Mononuclear cell (primary cell): ENCODE measurements at regions not wholly inside any gene's neighbourhood (a gene's known extent, or its start where the extent isn't known, plus 50 kb on each side); places are given as distances from the start of the nearest gene placed in this dataset.

ENCODE experiments used
- H3K27me3 ChIP-seq: 2 replicates; pipeline ENCODE4 v1.6.0; 2011; ENCODE audit warnings: low read length, control low read depth; ENCODE audit not compliant: insufficient read depth
- H3K4me1 ChIP-seq: 2 replicates; pipeline ENCODE4 v1.5.1; 2011; ENCODE audit warnings: mild to moderate bottlenecking, low read length, control low read depth; ENCODE audit not compliant: insufficient read depth
- H3K4me3 ChIP-seq: 2 replicates; pipeline ENCODE4 v1.5.1; 2011; ENCODE audit warnings: mild to moderate bottlenecking, low read length, moderate library complexity
- H3K9me3 ChIP-seq: 2 replicates; pipeline ENCODE4 v1.5.1; 2011; ENCODE audit warnings: low read depth, mild to moderate bottlenecking, control low read depth, low read length

DNA sequence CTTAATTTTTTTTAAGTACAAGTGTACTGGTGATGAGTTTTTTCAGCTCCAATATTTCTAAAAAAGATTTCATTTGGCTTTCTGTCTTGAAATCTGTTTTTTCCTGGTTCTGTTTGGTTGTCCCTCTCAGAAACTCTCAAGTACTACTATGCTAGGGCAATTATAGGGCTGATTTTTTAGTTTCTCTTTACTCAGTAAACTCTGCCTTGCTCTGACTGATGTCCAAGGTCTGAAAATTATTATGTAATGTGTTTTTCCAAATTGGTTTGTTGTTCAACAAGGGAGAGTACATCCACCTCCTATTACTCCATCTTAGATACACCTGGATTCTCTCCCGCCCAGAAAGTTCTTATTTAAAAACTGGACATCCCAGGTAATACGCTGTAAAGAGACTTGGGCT, 877.7 kb downstream of the CBLN2 start:
- no peaks in the 10 kb centered on the region for H3K9me3 ChIP-seq
- no peak overlapping the region for H3K4me3 ChIP-seq
- H3K4me1 ChIP-seq: no peaks in the 10 kb centered on the region
- no peaks in the 10 kb centered on the region for H3K27me3 ChIP-seq

- H3K4me3 ChIP-seq: no peak overlapping the region
- H3K9me3 ChIP-seq: no peaks in the 10 kb centered on the region
- no peaks in the 10 kb centered on the region for H3K27me3 ChIP-seq
- no peaks in the 10 kb centered on the region for H3K4me1 ChIP-seq
Observed at GRCh38 chr18:71665131-71665530, 879.0 kb downstream of the CBLN2 start.

DNA sequence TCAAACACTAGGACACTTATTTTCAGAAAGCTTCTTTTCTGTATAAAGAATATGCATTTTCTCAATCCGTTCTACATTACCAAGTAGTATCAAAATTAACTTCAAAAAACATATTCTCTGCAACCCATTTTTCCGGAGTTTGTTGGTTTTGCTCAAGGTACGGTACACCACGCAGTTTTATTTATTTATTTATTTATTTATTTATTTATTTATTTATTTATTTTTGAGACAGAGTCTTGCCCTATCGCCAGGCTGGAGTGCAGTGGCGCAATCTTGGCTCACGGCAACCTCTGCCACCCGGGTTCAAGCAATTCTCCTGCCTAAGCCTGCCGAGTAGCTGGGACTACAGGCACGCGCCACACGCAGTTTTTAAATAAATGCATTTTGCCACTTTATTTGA, 900.3 kb downstream of the CBLN2 start:
- Histone ChIP-seq H3K4me1 (no peaks in the 10 kb centered on the region), H3K9me3 (peaks cover 5% of the 10 kb centered on the region), H3K4me3 (no peak overlapping the region), H3K27me3 (no peaks in the 10 kb centered on the region)

DNA sequence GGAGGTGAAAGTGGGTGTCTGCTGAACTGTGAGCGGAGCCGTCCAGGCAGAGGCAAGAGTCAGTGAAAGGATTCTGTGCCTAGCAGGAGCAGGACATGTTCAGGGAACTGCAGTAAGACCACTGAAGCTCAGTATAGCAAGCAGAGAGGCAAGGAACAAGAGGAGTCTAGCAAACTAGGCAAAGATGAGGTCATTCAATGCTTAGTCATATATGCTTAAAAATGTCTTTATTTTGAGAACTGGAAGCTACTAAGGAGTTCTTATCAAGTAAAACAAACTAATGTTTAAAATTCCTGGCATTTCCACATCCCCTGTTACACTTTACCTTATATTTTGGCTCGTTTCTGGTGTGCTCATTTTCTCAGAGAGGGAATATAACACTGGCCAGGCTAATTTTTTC, 913.4 kb downstream of the CBLN2 start:
- Histone ChIP-seq H3K27me3 (no peaks in the 10 kb centered on the region), H3K4me3 (no peak overlapping the region), H3K9me3 (no peaks in the 10 kb centered on the region), H3K4me1 (no peaks in the 10 kb centered on the region)

- H3K27me3 ChIP-seq: no peaks in the 10 kb centered on the region
- H3K9me3 ChIP-seq: no peaks in the 10 kb centered on the region
- H3K4me3 ChIP-seq: no peak overlapping the region
- no peaks in the 10 kb centered on the region for H3K4me1 ChIP-seq
Observed at GRCh38 chr18:71625556-71626090, 918.5 kb downstream of the CBLN2 start.

DNA sequence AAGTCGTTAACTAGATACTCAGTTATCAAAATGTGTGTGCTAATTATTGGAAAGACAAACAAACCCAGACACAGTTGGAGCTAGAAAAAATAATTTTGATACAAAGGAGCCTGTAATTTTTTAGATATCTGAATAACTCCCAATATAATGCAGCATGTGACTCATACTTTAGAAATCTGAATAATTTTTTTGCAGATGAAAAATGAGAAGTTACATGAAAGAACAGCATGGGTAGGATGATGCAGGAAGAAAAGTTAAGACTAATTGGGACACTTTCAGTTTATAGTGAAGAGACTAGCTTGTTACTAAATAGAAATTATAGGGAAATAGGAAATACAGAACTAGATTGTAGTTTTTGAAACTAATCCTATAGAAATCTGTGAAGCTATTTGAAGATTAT, 945.8 kb downstream of the CBLN2 start:
- H3K27me3 ChIP-seq: no peaks in the 10 kb centered on the region
- peaks cover 6% of the 10 kb centered on the region for H3K9me3 ChIP-seq
- H3K4me3 ChIP-seq: no peak overlapping the region
- H3K4me1 ChIP-seq: no peaks in the 10 kb centered on the region

DNA sequence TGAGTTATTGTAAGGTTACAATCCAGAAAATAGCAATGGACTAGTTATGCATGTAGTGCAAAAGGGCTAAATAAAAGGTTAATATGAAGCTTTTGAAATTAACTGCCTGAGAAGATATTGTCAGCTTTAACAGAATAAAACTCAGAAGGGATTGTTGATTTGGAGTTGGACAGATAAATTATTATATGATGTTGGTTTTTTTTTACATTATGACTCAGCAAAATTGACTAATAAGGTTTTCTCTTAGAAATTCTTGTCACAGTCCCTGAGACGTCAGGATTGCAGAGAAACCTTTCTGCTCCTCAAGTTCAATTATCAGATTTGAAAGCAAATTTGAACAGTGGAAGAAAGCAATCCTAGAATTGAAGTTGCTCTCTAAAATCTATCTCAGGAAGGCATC, 946.9 kb downstream of the CBLN2 start:
- no peak overlapping the region for H3K4me3 ChIP-seq
- peaks cover 6% of the 10 kb centered on the region for H3K9me3 ChIP-seq
- no peaks in the 10 kb centered on the region for H3K4me1 ChIP-seq
- H3K27me3 ChIP-seq: no peaks in the 10 kb centered on the region

GRCh38 chr18:71583252-71583651, 960.9 kb downstream of the CBLN2 start:
- Histone ChIP-seq H3K9me3 (no peaks in the 10 kb centered on the region), H3K4me3 (no peak overlapping the region), H3K4me1 (no peaks in the 10 kb centered on the region), H3K27me3 (no peaks in the 10 kb centered on the region)

- no peak overlapping the region for H3K4me3 ChIP-seq
- no peaks in the 10 kb centered on the region for H3K27me3 ChIP-seq
- H3K9me3 ChIP-seq: peaks cover 6% of the 10 kb centered on the region
- no peaks in the 10 kb centered on the region for H3K4me1 ChIP-seq
Observed at GRCh38 chr18:71554686-71555085, 989.5 kb downstream of the CBLN2 start.

GRCh38 chr18:71541643-71542042, 1002.5 kb downstream of the CBLN2 start:
- Histone ChIP-seq H3K9me3 (no peaks in the 10 kb centered on the region), H3K4me3 (no peak overlapping the region), H3K27me3 (no peaks in the 10 kb centered on the region), H3K4me1 (no peaks in the 10 kb centered on the region)

DNA sequence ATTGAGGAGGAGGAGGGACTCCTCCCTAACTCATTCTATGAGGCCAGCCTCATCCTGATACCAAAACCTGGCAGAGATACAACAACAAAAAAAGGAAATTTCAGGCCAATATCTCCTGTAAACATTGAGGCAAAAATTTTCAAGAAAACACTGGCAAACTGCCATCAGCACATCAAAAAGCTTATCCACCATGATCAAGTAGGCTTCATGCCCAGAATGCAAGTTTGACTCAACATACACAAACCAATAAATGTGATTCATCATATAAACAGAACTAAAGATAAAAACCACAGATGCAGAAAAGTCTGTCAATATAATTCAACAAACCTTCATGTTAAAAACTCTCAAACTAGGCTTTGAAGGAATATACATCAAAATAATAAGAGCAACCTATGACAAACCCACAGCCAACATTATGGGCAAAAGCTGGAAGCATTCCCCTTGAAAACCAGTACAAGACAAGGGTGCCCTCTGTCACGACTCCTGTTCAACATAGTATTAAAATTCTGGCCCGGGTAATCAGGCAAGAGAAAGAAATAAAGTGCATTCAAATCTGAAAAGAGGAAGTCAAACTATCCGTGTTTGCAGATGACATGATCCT, 1014.3 kb downstream of the CBLN2 start:
- Histone ChIP-seq H3K4me3 (no peak overlapping the region), H3K9me3 (peaks cover 6% of the 10 kb centered on the region), H3K27me3 (no peaks in the 10 kb centered on the region), H3K4me1 (no peaks in the 10 kb centered on the region)

DNA sequence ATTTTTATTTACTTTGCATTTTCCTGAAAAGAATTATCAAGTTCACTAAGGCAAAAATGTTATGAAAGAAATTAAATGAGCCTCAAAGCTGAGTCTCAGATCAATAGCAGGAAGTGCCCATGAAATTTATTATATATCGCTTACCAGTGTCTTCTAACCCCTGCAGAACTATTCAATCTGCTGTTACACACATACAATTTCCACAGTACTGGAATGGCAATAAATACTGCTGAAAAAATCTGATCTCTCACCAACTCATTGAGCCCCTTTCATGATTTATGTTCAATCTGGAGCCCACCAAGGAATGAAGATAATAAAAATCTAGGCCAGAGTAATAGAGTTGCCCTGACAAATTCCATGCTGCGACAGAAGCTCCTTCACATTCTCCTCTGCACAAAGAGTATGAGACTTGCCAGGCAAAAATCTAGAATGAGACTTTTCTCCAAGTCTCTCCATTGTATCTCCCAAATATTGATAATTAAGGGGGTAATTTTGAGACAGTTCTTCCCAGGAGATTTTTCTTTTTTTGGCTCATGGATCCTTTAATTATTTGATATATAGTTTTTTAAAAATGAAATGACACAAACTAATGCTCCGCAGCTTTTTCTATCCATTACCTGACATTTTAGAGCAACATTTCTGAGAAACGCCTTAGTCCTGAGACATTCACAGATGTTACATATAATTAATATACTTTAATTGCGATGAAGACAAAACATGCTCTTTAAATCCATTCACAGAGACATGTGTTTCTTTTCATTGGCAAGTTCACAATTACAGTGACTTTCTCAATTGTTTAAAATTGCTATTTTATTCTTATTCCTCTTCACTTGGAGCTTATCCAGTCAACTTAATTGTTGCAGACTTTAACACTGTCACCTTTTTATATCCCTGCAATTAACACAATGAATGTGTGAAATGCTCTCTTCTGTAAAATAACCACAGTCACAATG, 1020.4 kb downstream of the CBLN2 start:
- H3K4me1 ChIP-seq: no peaks in the 10 kb centered on the region

DNA sequence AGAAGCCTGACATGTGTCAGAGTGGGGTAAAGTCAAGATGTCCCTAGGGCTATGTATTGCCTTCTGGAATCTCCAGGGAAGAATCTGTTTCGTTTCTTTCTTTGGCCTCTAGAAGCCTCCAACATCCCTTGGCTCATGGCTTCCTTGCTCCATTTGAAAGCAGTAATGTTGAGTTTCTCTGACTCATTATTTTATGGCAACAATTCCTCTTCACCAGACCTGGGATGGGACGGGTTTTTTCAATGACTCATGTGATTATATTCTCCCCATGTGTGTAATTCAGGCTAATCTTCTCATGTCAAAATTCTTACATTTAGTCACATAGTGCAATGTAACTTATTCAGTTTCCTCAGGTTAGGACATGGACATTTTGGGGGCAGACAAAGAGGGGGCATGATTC, 1038.6 kb downstream of the CBLN2 start:
- no peaks in the 10 kb centered on the region for H3K9me3 ChIP-seq
- no peaks in the 10 kb centered on the region for H3K27me3 ChIP-seq
- no peak overlapping the region for H3K4me3 ChIP-seq
- H3K4me1 ChIP-seq: no peaks in the 10 kb centered on the region

More for the DNA sequence above, 1020.4 kb downstream of the CBLN2 start:
- Histone ChIP-seq H3K27me3 (no peaks in the 10 kb centered on the region), H3K4me3 (no peak overlapping the region), H3K9me3 (no peaks in the 10 kb centered on the region)

GRCh38 chr18:71503222-71503621, 1040.9 kb downstream of the CBLN2 start:
- Histone ChIP-seq H3K4me3 (no peak overlapping the region), H3K4me1 (no peaks in the 10 kb centered on the region), H3K27me3 (no peaks in the 10 kb centered on the region)

DNA sequence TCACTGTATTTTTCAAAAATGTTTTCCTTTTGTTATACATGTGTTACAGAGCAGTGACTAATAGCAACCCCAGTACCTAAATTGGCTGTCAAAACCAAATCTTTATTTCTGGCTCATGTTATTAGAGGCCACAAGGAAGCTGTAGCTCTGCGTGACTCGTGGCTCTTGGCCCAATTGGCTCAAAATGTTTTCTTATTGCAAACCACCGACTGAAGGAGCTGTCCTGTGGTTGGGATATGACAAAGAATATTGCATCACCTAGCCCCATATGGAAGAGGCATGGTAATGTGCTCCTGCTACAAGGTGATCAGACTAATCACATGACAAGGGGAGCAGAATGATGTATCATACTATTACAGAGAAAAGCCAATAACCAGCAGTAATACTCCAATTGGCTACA, 1058.5 kb downstream of the CBLN2 start:
- Histone ChIP-seq H3K4me3 (no peak overlapping the region), H3K9me3 (peaks cover 6% of the 10 kb centered on the region), H3K4me1 (no peaks in the 10 kb centered on the region), H3K27me3 (no peaks in the 10 kb centered on the region)

More at GRCh38 chr18:71503222-71503621, 1040.9 kb downstream of the CBLN2 start:
- no peaks in the 10 kb centered on the region for H3K9me3 ChIP-seq
